NOMO-1 treated with DMSO at 0.1 percent for 48 hours (cell line): ENCODE measurements at regions not wholly inside any gene's neighbourhood (a gene's known extent, or its start where the extent isn't known, plus 50 kb on each side); places are given as distances from the start of the nearest gene placed in this dataset.

Experiments used
- DNase-seq: peaks from one replicate; lab custom pipeline; 2025; ENCODE audit not compliant: unreplicated experiment; lab: John Stamatoyannopoulos, UW

GRCh38 chr4:183846951-183847350, 58.2 kb upstream of the STOX2 start:
- DNase-seq: no peak

- no peak for DNase-seq
Observed at GRCh38 chr4:183848805-183849204, 56.3 kb upstream of the STOX2 start.

- no peak for DNase-seq
Observed at GRCh38 chr4:183852910-183853547, 52.1 kb upstream of the STOX2 start.

- DNase-seq: no peak
Observed at GRCh38 chr4:183853548-183853940, 51.6 kb upstream of the STOX2 start.
